ENCODE measurements at regions not wholly inside any gene's neighbourhood (a gene's known extent, or its start where the extent isn't known, plus 50 kb on each side); places are given as distances from the start of the nearest gene placed in this dataset.

DNA sequence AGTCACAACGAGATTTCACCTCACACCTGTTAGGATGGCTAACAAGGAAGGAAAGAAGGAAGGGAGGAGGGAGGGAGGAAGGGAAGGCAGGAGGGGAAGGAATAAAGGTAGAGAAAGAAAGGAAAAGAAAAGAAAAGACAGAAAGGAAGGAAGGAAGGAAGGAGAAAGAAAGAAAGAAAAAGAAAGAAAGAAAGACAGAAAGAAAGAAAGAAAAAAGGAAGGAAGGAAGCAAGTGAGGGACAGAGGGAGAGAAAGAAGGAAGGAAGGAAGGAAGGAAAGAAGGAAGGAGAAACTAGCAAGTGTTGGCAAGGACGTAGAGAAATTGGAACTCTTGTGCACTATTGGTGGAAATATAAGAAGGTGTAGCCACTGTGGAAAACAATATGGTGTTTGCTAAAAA, 52.2 kb downstream of the CCDC185 start:
- POLR2A ChIA-PET, result no interaction called here
- no peak overlapping the region for H3K4me3 Mint-ChIP-seq
- CTCF ChIA-PET, result no interaction called here
- H3K36me3 Mint-ChIP-seq (ENCODE audit: low read depth), result peaks cover 5% of the 10 kb centered on the region
- no peaks in the 10 kb centered on the region for H3K4me1 Mint-ChIP-seq
- H3K9me3 Mint-ChIP-seq, result peaks cover 34% of the 10 kb centered on the region
- DNase-seq, result no peak
- no peak overlapping the region for H3K27ac Mint-ChIP-seq
- no peaks in the 10 kb centered on the region for H3K27me3 Mint-ChIP-seq

DNA sequence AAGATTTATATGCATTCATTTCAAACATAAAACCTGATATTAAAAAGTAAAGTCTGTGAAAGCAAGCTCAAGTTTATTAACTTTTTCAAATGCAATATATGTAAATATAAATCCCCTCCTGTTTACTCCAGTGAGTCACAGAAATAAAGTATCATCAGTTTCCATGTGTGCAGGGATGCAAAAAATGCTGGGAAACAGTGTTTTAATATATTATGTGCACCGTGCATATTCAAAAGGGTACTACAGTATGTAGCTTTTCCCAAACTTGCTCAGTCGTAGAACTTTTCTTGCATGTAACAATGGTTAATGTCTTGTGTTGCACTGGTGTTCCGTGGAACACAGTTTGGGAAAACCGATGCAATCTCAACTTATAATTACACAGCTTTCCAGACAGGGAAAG, 60.7 kb downstream of the CCDC185 start:
- H3K4me3 Mint-ChIP-seq, result no peak overlapping the region
- ChIA-PET POLR2A (no interaction called here), CTCF (interaction anchor here (1.0 kb wide), 1 partner anchor 17 kb away, joined by 3 read pairs; no protein-coding TSS in a partner anchor)
- no peaks in the 10 kb centered on the region for H3K36me3 Mint-ChIP-seq (ENCODE audit: low read depth)
- no peaks in the 10 kb centered on the region for H3K27me3 Mint-ChIP-seq
- no peak overlapping the region for H3K27ac Mint-ChIP-seq
- no peak for DNase-seq
- H3K9me3 Mint-ChIP-seq, result no peaks in the 10 kb centered on the region
- no peaks in the 10 kb centered on the region for H3K4me1 Mint-ChIP-seq

DNA sequence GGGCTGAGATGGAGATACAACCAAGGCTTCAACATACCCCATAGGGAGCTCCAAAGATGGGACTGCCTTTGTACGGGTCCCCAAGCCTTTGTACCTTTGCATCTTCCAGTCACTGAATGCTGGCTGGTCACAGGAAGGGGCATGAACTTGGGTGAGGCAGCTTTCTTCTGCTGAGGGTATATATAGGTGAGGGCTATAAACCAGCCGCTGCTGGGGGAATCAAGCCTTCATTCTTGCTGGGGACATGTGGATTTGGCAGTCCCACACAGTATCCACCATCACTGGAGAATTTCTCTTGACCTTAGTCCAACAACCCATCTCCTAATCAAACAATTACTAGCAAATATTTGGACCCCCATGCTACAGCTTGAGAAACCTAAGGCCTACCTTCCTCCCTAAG, 61.7 kb downstream of the CCDC185 start:
- H3K27ac Mint-ChIP-seq, result no peak overlapping the region
- DNase-seq, result no peak
- ChIA-PET CTCF (no interaction called here), POLR2A (no interaction called here)
- H3K36me3 Mint-ChIP-seq (ENCODE audit: low read depth), result no peaks in the 10 kb centered on the region
- H3K9me3 Mint-ChIP-seq, result no peaks in the 10 kb centered on the region
- no peaks in the 10 kb centered on the region for H3K27me3 Mint-ChIP-seq
- no peak overlapping the region for H3K4me3 Mint-ChIP-seq
- no peaks in the 10 kb centered on the region for H3K4me1 Mint-ChIP-seq

DNA sequence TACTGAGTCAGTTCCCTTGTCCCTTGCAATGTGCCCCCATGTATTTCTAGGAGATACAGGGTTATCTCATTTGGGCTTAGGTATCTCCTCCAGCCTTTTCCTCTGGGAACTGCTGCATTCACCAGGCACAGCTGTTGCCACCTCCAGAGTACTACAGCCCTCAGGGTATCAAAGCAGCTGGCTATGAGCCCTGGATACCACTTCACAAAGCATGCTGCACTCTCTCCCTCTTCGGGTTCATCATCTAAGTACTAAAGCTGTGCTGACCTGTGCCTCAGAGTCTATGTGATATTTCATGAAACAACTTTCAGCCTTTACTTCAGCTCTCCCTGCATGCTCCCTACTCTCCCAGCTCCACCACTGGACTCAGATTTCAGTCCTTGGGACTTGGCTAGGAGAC, 62.3 kb downstream of the CCDC185 start:
- H3K9me3 Mint-ChIP-seq, result no peaks in the 10 kb centered on the region
- no peak overlapping the region for H3K27ac Mint-ChIP-seq
- DNase-seq, result no peak
- no peaks in the 10 kb centered on the region for H3K27me3 Mint-ChIP-seq
- CTCF ChIA-PET, result no interaction called here
- no peaks in the 10 kb centered on the region for H3K4me1 Mint-ChIP-seq
- POLR2A ChIA-PET, result no interaction called here
- no peaks in the 10 kb centered on the region for H3K36me3 Mint-ChIP-seq (ENCODE audit: low read depth)
- H3K4me3 Mint-ChIP-seq, result no peak overlapping the region

DNA sequence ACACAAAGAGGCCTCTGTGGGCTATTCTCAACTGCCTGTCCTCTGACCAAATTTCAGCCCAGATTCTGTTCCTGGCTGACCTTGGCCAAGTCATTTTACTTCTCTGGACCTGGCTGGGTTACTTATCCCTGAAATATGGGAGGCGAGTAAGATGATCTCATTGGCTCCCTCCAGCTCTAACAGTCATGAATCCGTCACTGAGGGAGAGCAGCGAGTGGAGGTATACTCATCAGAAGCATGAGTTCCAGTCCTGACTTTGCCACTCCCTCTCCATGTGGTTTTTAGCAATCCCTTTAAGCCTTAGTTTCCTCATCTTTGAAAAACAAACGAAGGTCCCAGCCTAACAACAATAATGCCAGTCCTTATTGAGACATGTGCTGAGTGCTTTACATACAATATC, 63.5 kb downstream of the CCDC185 start:
- Mint-ChIP-seq H3K4me1 (no peaks in the 10 kb centered on the region), H3K4me3 (no peak overlapping the region), H3K27ac (no peak overlapping the region), H3K9me3 (no peaks in the 10 kb centered on the region), H3K36me3 (ENCODE audit: low read depth) (no peaks in the 10 kb centered on the region), H3K27me3 (no peaks in the 10 kb centered on the region)
- POLR2A ChIA-PET, result no interaction called here
- CTCF ChIA-PET, result no interaction called here
- no peak for DNase-seq

DNA sequence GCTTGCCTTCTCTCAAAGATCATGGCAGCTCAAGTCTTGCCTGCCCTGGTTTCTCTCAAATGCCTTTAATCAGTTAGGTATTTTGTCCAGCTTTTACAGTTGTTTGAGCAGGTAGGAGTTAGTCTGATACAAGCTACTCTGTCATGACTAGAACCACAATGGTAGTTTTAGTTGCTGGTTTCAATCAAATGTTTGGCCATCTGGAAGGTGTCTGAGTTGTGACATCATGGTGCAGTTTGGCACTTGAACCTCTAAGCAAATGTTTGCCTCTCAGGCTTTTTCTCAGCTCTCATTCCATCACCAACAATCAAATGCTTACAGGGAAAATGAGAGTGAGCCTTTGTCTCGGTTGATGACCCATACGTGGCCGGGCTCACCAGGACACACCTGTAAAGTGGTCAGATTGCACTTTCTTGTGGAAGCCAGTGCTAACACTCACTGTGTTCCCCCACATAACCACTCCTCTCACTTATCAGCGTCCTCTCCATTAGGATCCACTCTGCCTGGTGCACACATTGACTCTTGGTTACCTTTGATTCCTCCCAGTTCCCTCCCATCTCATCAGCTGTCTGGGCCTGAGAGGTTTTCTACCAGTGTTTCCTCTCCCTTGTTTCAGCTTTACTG, 67.5 kb downstream of the CCDC185 start:
- Mint-ChIP-seq H3K9me3 (no peaks in the 10 kb centered on the region), H3K4me1 (no peaks in the 10 kb centered on the region), H3K27ac (no peak overlapping the region), H3K4me3 (no peak overlapping the region), H3K27me3 (no peaks in the 10 kb centered on the region), H3K36me3 (ENCODE audit: low read depth) (no peaks in the 10 kb centered on the region)
- ChIA-PET CTCF (no interaction called here), POLR2A (no interaction called here)
- no peak for DNase-seq

DNA sequence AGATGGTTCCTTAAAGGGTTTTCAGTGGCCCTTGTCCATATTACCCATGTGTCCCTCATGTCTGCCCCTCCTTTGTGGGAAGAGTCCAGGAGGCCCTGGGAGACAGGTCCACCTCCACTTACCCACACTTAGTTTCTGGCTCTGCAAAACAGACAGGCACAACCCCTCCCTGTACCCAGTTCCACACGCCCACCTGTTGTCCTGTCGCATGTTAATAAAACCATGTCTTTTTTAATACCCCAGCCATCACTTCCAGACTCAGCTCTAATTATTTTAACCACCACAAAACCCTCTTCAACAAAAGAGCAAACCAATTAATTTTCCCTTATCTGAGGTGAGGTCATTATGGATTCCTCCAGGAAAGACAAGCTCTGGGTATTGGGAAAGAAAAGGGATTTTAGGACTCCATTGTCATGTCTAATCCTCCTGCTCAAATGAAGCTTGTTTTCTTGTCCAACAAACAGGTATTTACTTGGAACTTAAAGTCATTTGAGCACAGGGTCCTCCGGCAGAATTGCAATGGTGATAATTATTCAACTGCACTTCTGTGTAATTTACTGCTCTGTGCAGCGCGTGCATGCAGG, 68.9 kb downstream of the CCDC185 start:
- Mint-ChIP-seq H3K27me3 (no peaks in the 10 kb centered on the region), H3K36me3 (ENCODE audit: low read depth) (no peaks in the 10 kb centered on the region), H3K4me3 (no peak overlapping the region), H3K4me1 (no peaks in the 10 kb centered on the region), H3K27ac (no peak overlapping the region), H3K9me3 (no peaks in the 10 kb centered on the region)
- ChIA-PET POLR2A (no interaction called here), CTCF (no interaction called here)
- no peak for DNase-seq

DNA sequence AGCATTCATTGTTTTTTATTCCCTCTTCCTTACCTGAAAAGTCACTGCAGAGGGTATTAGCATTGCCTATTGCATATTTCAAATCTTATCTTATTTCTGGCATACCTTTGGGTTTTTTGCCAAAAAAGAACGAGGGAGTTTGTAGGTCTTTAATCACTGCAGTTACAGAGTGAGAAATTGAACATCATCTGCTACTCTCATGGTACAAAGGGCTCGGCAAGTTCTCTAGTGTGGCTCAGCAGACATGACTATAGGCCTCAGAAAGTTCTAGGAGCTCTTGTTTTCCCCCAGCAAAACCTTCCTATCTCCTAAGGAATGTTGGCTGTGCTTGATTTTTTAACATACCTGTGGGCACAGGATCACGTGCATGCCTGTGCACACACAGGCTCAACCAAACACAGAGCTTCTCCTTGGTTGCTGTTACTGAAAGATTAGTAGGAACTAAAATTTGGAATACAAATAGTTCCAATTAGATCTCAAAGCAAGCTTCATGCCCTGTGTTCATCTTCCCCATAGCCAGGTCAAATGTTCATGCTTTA, 69.7 kb downstream of the CCDC185 start:
- H3K36me3 Mint-ChIP-seq (ENCODE audit: low read depth), result no peaks in the 10 kb centered on the region
- H3K27ac Mint-ChIP-seq, result no peak overlapping the region
- no peak for DNase-seq
- no peak overlapping the region for H3K4me3 Mint-ChIP-seq
- H3K9me3 Mint-ChIP-seq, result no peaks in the 10 kb centered on the region
- H3K27me3 Mint-ChIP-seq, result no peaks in the 10 kb centered on the region
- POLR2A ChIA-PET, result no interaction called here
- CTCF ChIA-PET, result interaction anchor here (1.0 kb wide), 1 partner anchor 23 kb away, joined by 3 read pairs; no protein-coding TSS in a partner anchor
- no peaks in the 10 kb centered on the region for H3K4me1 Mint-ChIP-seq

DNA sequence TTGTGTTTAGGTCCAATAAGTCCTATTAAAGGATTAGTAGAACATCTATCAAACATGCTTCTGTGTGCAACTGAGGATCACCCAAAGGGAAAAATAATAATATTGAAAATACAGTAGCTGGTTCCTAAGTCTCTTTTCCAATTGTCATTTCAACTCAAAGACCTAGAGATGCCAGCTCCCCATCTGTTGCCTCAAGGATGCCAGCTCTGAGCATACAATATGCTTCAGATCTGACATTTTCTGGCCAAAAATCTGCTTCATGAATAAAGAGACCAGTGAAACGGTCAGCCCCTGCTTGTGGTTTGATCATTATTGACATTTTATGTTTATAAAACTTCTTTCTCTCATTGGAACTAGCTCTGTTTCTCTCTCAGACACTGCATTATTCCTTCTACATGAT, 72.9 kb downstream of the CCDC185 start:
- Mint-ChIP-seq H3K27ac (no peak overlapping the region), H3K9me3 (no peaks in the 10 kb centered on the region), H3K4me1 (no peaks in the 10 kb centered on the region), H3K36me3 (ENCODE audit: low read depth) (no peaks in the 10 kb centered on the region), H3K4me3 (no peak overlapping the region), H3K27me3 (no peaks in the 10 kb centered on the region)
- POLR2A ChIA-PET, result no interaction called here
- no peak for DNase-seq
- CTCF ChIA-PET, result no interaction called here

DNA sequence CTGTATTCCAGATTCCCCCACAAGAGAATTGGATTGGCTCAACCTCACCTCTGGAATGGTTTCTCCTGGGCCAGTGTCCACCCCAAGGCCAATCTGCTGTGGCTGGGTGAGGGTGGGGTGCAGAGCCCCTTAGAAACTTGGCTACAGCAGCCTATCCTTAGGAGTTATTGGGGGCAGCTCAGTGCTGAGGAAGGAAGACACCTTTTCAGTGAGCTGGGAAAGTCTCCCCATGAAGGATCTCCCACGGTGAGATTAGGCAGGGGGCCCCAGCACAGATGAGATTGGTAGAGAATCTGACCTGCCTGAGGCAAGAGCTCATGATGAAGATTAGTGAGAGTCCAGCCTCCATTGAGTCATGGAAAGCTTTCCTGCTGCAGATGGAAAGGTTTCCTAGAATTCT, 78.4 kb downstream of the CCDC185 start:
- Mint-ChIP-seq H3K4me3 (no peak overlapping the region), H3K4me1 (no peaks in the 10 kb centered on the region), H3K36me3 (ENCODE audit: low read depth) (no peaks in the 10 kb centered on the region), H3K27ac (no peak overlapping the region), H3K9me3 (no peaks in the 10 kb centered on the region), H3K27me3 (peaks cover 12% of the 10 kb centered on the region)
- ChIA-PET CTCF (interaction anchor here (1.0 kb wide), 1 partner anchor 348 kb away, joined by 3 read pairs; no protein-coding TSS in a partner anchor), POLR2A (no interaction called here)
- no peak for DNase-seq

DNA sequence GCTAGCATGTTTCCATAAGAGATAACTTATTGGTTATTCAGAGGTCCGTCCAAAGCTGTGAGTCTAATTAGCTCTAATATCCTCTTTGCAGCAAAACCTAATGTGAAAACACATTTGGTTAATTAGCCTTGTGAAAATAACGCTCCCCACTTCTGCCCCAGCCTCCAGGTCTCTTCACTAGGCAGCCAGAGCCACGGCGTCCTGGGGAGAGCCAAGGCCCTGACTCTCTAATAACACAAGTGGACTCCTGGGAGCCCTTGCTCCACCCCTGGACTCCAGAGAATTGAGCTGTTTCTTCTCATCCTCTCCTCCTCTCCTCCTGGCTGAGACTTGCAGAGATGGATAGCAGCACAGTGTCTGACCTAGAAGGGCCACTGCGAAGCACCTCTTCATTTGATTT, 78.8 kb downstream of the CCDC185 start:
- Mint-ChIP-seq H3K27me3 (peaks cover 12% of the 10 kb centered on the region), H3K27ac (no peak overlapping the region), H3K9me3 (no peaks in the 10 kb centered on the region), H3K4me1 (no peaks in the 10 kb centered on the region), H3K4me3 (no peak overlapping the region), H3K36me3 (ENCODE audit: low read depth) (no peaks in the 10 kb centered on the region)
- POLR2A ChIA-PET, result no interaction called here
- CTCF ChIA-PET, result interaction anchor here (1.0 kb wide), 1 partner anchor 348 kb away, joined by 3 read pairs; no protein-coding TSS in a partner anchor
- DNase-seq, result no peak

DNA sequence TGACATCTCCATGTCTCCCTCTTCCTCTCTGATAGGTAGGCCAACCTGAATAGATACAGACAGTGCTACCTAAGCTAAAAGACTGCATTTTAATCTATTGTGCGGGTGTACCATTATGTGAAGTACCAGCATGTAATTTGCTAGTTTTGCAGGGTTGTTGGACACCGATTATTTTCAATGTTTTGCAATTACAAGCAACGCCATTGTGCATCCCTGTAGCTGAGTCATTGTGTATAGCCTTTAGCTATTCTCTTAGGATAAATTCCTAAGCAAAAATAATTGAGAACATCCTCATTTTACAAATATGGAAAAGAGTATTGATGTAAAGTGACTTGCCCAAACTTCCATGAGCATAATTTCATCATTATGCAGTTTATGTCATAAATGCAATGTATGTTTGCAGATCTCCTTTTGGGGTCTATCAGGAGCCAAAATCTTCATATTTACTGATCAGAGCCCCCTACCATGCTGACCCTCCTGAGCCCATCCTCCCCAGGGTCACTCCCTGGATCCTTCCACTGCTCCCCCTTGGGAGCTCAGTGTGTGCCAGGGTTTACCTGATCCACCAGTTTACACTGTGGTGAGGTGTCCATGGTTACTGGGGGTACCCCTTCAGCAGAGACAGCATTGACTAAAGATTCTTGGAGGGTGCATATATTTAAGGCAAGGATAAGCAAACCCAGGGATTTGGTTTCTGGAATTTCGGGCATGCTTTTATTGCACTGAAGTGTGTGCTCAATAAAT, 80.6 kb downstream of the CCDC185 start:
- H3K9me3 Mint-ChIP-seq, result no peaks in the 10 kb centered on the region
- H3K27ac Mint-ChIP-seq, result no peak overlapping the region
- peaks cover 18% of the 10 kb centered on the region for H3K27me3 Mint-ChIP-seq
- H3K4me3 Mint-ChIP-seq, result no peak overlapping the region
- no peak for DNase-seq
- no peaks in the 10 kb centered on the region for H3K36me3 Mint-ChIP-seq (ENCODE audit: low read depth)
- POLR2A ChIA-PET, result no interaction called here
- H3K4me1 Mint-ChIP-seq, result no peaks in the 10 kb centered on the region
- CTCF ChIA-PET, result no interaction called here

DNA sequence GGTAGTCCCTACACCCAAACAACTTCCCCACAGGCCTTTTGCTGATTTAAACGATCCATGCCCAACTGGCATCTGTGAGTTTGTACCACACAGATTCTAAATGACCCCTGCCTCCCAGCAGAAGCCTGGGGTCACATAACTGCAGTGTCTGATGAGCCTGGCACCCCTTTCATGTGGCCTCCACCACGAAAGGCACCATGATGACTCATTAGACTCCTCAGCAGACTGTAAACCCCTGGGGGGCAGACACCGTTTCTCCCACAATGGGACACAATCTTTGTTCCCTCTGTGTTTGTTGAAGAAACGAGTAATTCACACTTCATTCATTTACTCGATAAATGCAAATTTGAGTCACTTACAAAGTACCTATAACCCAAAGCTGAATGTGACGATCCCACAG, 81.6 kb downstream of the CCDC185 start:
- Mint-ChIP-seq H3K4me3 (no peak overlapping the region), H3K27ac (no peak overlapping the region), H3K36me3 (ENCODE audit: low read depth) (no peaks in the 10 kb centered on the region), H3K9me3 (no peaks in the 10 kb centered on the region), H3K27me3 (peaks cover 18% of the 10 kb centered on the region), H3K4me1 (no peaks in the 10 kb centered on the region)
- POLR2A ChIA-PET, result no interaction called here
- CTCF ChIA-PET, result no interaction called here
- DNase-seq, result no peak

DNA sequence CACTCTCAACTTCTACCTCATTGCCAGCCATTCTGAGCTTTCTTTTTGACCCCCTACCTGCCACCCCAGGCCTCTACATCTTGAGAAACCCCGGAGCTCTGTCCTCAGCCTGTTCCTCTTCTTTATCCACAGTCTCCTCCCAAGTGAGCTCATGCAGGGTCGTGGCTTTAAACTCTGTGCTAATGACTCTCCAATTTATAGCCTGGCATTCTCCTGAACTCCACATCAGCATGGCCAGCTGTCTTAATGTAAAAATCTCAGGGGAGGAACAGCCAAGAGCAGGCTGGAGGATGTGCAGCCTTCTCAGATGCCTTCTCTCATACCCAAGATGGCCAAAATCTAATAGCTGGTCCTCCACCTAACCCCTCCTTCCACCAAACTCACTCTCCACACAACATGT, 84.2 kb downstream of the CCDC185 start:
- POLR2A ChIA-PET, result no interaction called here
- H3K9me3 Mint-ChIP-seq, result no peaks in the 10 kb centered on the region
- H3K4me3 Mint-ChIP-seq, result no peak overlapping the region
- H3K36me3 Mint-ChIP-seq (ENCODE audit: low read depth), result no peaks in the 10 kb centered on the region
- peaks cover 3% of the 10 kb centered on the region for H3K4me1 Mint-ChIP-seq
- no peak overlapping the region for H3K27ac Mint-ChIP-seq
- H3K27me3 Mint-ChIP-seq, result peaks cover 25% of the 10 kb centered on the region
- CTCF ChIA-PET, result interaction anchor here (0.6 kb wide), 1 partner anchor 334 kb away, joined by 3 read pairs; the partner anchor contains the start of gene TLR5
- DNase-seq, result no peak

All from activated CD4-positive, alpha-beta memory T cell treated with anti-CD3 and anti-CD28 coated beads, Interleukin-2, amount 10 ng/mL, durations not matched to agents 7 days and 5 days (primary cell).